Ascending aorta (tissue), 2 donors: ENCODE measurements at regions not wholly inside any gene's neighbourhood (a gene's known extent, or its start where the extent isn't known, plus 50 kb on each side); places are given as distances from the start of the nearest gene placed in this dataset.

ENCODE experiments used
- DNase-seq, 2 donors: peaks; one replicate each; pipeline ENCODE4 v3.0.0-alpha.2; 2019; ENCODE audit warnings: low spot score in 2 of 2
- H3K27ac ChIP-seq, 2 donors: fragments of 200-600 bp; sonication (generic); one replicate each; pipeline ENCODE4 v1.5.1; 2016 to 2017; ENCODE audit warnings: mild to moderate bottlenecking in 1 of 2
- H3K27me3 ChIP-seq: fragments of 200-600 bp; sonication (generic); one replicate; pipeline ENCODE4 v1.5.1; 2017
- H3K36me3 ChIP-seq, 2 donors: fragments of 200-600 bp; sonication (generic); one replicate each; pipeline ENCODE4 v1.5.1; 2016
- H3K4me1 ChIP-seq, 2 donors: fragments of 200-600 bp; sonication (generic); one replicate each; pipeline ENCODE4 v1.5.1; 2016 to 2017; ENCODE audit warnings: mild to moderate bottlenecking in 1 of 2
- H3K4me3 ChIP-seq, 2 donors: fragments of 200-600 bp; sonication (generic); one replicate each; pipeline ENCODE4 v1.5.1; 2016 to 2017; ENCODE audit warnings: mild to moderate bottlenecking in 1 of 2
- H3K9me3 ChIP-seq, 2 donors: fragments of 200-600 bp; sonication (generic); one replicate each; pipeline ENCODE4 v1.5.1; 2016
- intact Hi-C: fragments of 100-400 bp; cut with DNase I; formaldehyde crosslinking; loops from one replicate; pipeline ENCODE4 v1.15.1; 2023
- TF ChIP-seq, protein P1 (sequence below), 3 experiments: fragments of 200-600 bp in 2 of 3; fragments of 450-650 bp in 1 of 3; sonication (generic) in 2 of 3; IDR thresholded peaks; one replicate each; pipeline ENCODE4 v1.5.1; 2016 to 2019; ENCODE audit warnings: antibody characterized with exemption in 3 of 3, mild to moderate bottlenecking in 1 of 3, moderate library complexity in 1 of 3

GRCh38 chr1:98342566-98342965 lies 319.0 kb upstream of the SNX7 start:
- intact Hi-C loops, result no loop called here
- no peaks in the 10 kb centered on the region for H3K27me3 ChIP-seq
- no peak for DNase-seq
- no peaks in the 10 kb centered on the region for H3K36me3 ChIP-seq
- TF ChIP-seq, protein P1, sequence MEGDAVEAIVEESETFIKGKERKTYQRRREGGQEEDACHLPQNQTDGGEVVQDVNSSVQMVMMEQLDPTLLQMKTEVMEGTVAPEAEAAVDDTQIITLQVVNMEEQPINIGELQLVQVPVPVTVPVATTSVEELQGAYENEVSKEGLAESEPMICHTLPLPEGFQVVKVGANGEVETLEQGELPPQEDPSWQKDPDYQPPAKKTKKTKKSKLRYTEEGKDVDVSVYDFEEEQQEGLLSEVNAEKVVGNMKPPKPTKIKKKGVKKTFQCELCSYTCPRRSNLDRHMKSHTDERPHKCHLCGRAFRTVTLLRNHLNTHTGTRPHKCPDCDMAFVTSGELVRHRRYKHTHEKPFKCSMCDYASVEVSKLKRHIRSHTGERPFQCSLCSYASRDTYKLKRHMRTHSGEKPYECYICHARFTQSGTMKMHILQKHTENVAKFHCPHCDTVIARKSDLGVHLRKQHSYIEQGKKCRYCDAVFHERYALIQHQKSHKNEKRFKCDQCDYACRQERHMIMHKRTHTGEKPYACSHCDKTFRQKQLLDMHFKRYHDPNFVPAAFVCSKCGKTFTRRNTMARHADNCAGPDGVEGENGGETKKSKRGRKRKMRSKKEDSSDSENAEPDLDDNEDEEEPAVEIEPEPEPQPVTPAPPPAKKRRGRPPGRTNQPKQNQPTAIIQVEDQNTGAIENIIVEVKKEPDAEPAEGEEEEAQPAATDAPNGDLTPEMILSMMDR (IDR thresholded peaks at IDR 0.05), result no peak
- no peaks in the 10 kb centered on the region for H3K4me1 ChIP-seq
- H3K4me3 ChIP-seq, result no peak overlapping the region
- H3K9me3 ChIP-seq, result no peaks in the 10 kb centered on the region
- no peak overlapping the region for H3K27ac ChIP-seq

DNA sequence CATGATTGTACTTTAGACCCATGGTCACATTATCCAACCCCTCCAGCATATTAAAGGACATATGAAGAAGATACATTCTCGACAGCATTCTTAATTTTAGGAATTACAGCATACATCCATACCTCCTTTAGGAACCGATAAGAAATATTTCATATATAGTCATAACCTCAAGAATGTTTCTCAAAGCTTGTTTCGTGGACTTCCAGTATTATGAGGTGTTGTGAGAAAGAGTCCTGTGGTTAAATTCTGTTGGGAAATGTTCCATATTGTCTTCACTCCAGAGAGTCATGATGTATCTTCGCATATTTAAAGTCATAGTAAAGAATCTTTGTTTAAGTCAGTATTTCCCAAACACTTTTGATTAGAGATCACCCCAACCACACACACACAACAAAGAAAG lies 321.0 kb upstream of the SNX7 start:
- intact Hi-C loops, result no loop called here
- no peak for DNase-seq
- Histone ChIP-seq H3K9me3 (no peaks in the 10 kb centered on the region), H3K4me3 (no peak overlapping the region), H3K27ac (no peak overlapping the region), H3K36me3 (no peaks in the 10 kb centered on the region), H3K27me3 (no peaks in the 10 kb centered on the region), H3K4me1 (no peaks in the 10 kb centered on the region)
- TF ChIP-seq, protein P1 (IDR thresholded peaks at IDR 0.05), result no peak

DNA sequence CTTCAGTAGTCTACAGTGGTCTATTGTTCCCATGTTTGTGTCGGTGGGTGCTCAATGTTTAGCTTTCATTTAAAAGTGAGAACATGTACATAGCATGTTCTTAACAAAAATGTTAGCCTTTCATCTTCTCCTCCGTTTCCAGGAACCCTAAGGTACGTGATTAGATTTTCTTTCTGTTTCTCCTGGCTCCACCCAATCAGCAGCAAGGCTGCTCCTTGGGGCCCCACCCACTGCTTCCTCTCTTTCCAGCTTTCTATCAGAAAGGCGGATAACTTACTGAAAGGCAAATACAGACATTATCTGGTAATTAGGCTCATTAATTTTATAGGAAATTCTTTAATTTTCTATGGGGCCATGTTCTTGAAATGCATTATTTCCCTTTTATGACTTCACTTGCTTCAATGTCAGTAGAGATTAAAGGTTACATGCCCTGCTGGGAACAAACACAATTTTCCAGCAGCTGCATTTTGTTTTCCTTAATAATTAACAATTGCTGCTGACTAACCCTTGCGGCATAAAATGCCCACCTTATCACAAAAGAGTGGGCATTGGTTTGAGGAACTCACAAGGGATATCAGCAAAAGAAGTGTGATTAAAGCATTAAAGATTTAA lies 324.9 kb upstream of the SNX7 start:
- Histone ChIP-seq H3K4me3 (no peak overlapping the region), H3K4me1 (no peaks in the 10 kb centered on the region), H3K36me3 (no peaks in the 10 kb centered on the region), H3K27ac (no peak overlapping the region), H3K9me3 (no peaks in the 10 kb centered on the region), H3K27me3 (no peaks in the 10 kb centered on the region)
- intact Hi-C loops, result no loop called here
- DNase-seq, result no peak
- TF ChIP-seq, protein P1 (IDR thresholded peaks at IDR 0.05), result no peak

- TF ChIP-seq, protein P1 (IDR thresholded peaks at IDR 0.05), result no peak
Measured at GRCh38 chr1:98333936-98334335, 327.6 kb upstream of the SNX7 start.

DNA sequence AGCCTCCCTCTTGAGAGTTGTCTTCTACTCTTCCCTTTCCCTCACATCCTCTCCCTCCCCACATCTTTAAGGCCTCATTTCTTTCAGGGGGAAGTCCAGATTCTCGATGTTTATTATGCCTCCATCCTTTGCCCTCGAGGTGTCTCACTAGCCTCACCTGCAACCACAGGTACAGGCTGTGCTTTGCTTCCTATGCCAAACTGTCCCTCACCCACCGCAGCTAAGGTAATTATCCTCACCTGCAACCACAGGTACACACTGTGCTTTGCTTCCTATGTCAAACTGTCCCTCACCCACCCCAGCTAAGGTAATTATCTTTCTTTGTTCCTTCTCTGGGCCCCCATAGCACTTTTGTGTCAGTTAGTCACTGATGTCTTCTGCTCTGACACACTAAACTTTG lies 328.1 kb upstream of the SNX7 start:
- DNase-seq, result no peak
- H3K4me1 ChIP-seq, result no peaks in the 10 kb centered on the region
- H3K27me3 ChIP-seq, result no peaks in the 10 kb centered on the region
- H3K36me3 ChIP-seq, result no peaks in the 10 kb centered on the region
- no peak overlapping the region for H3K4me3 ChIP-seq
- TF ChIP-seq, protein P1 (IDR thresholded peaks at IDR 0.05), result no peak
- intact Hi-C loops, result no loop called here
- no peaks in the 10 kb centered on the region for H3K9me3 ChIP-seq
- no peak overlapping the region for H3K27ac ChIP-seq

More at GRCh38 chr1:98333936-98334335, 327.6 kb upstream of the SNX7 start:
- H3K27ac ChIP-seq, result no peak overlapping the region
- no peaks in the 10 kb centered on the region for H3K36me3 ChIP-seq
- H3K4me1 ChIP-seq, result no peaks in the 10 kb centered on the region
- intact Hi-C loops, result no loop called here
- H3K27me3 ChIP-seq, result no peaks in the 10 kb centered on the region
- no peak overlapping the region for H3K4me3 ChIP-seq
- DNase-seq, result no peak
- no peaks in the 10 kb centered on the region for H3K9me3 ChIP-seq
